GM18867 (cell line): ENCODE measurements at regions not wholly inside any gene's neighbourhood (a gene's known extent, or its start where the extent isn't known, plus 50 kb on each side); places are given as distances from the start of the nearest gene placed in this dataset.
"Not testable (repeated sequence)": the region's sequence is repeated elsewhere in the genome, so short reads cannot be mapped to it uniquely, and the experiment has no call there.

ENCODE experiments used
- ATAC-seq: cut with Tn5 transposase; IDR thresholded peaks from one replicate; pipeline ENCODE4 v1.9.1; 2021; ENCODE audit warnings: mild to moderate bottlenecking, moderate library complexity; ENCODE audit not compliant: unreplicated experiment

GRCh38 chrX:53883196-53883595 lies 161.1 kb downstream of the PHF8 start:
- no peak for ATAC-seq

GRCh38 chrX:53882331-53882730 lies 161.9 kb downstream of the PHF8 start:
- ATAC-seq = no peak

GRCh38 chrX:53880786-53881185 lies 163.5 kb downstream of the PHF8 start:
- not testable (repeated sequence) for ATAC-seq

- no peak for ATAC-seq
Measured at GRCh38 chrX:53859890-53860289, 173.4 kb upstream of the HUWE1 start.

GRCh38 chrX:53831662-53832635 lies 145.4 kb upstream of the HUWE1 start:
- peak; percentile 70 for ATAC-seq

GRCh38 chrX:53824686-53825085 lies 138.2 kb upstream of the HUWE1 start:
- no peak for ATAC-seq

- not testable (repeated sequence) for ATAC-seq
Measured at GRCh38 chrX:53818115-53818514, 131.6 kb upstream of the HUWE1 start.

- no peak for ATAC-seq
Measured at GRCh38 chrX:53817548-53817947, 131.0 kb upstream of the HUWE1 start.

- no peak for ATAC-seq
Measured at GRCh38 chrX:53813670-53814440, 127.3 kb upstream of the HUWE1 start.

- ATAC-seq = no peak
Measured at GRCh38 chrX:53798281-53798680, 111.8 kb upstream of the HUWE1 start.

GRCh38 chrX:53795576-53795975 lies 109.1 kb upstream of the HUWE1 start:
- ATAC-seq = no peak

GRCh38 chrX:53794181-53794580 lies 107.7 kb upstream of the HUWE1 start:
- ATAC-seq = no peak

GRCh38 chrX:53768865-53769264 lies 82.3 kb upstream of the HUWE1 start:
- ATAC-seq = no peak

GRCh38 chrX:53768451-53768850 lies 81.9 kb upstream of the HUWE1 start:
- no peak for ATAC-seq

GRCh38 chrX:53767544-53767943 lies 81.0 kb upstream of the HUWE1 start:
- no peak for ATAC-seq

- not testable (repeated sequence) for ATAC-seq
Measured at GRCh38 chrX:53757181-53757580, 70.7 kb upstream of the HUWE1 start.

- ATAC-seq = no peak
Measured at GRCh38 chrX:53746718-53747117, 60.2 kb upstream of the HUWE1 start.

- no peak for ATAC-seq
Measured at GRCh38 chrX:53743244-53743643, 56.7 kb upstream of the HUWE1 start.

- no peak for ATAC-seq
Measured at GRCh38 chrX:53738370-53738906, 51.9 kb upstream of the HUWE1 start.
